ENCODE measurements at regions not wholly inside any gene's neighbourhood (a gene's known extent, or its start where the extent isn't known, plus 50 kb on each side); places are given as distances from the start of the nearest gene placed in this dataset.
"Not testable (repeated sequence)": the region's sequence is repeated elsewhere in the genome, so short reads cannot be mapped to it uniquely, and the experiment has no call there.

GRCh38 chr17:16841896-16842295, 130.0 kb downstream of the TNFRSF13B start:
- TF ChIP-seq CTCF, POLR2A (IDR thresholded peaks at IDR 0.05): not testable (repeated sequence)
